K562 (cell line): ENCODE measurements at regions not wholly inside any gene's neighbourhood (a gene's known extent, or its start where the extent isn't known, plus 50 kb on each side); places are given as distances from the start of the nearest gene placed in this dataset.

Experiments
- CBX3 ChIP-seq, 2 experiments: IDR thresholded peaks; 1 replicate in 1 of 2; 2 replicates in 1 of 2; pipeline ENCODE4 v1.6.1; 2012; ENCODE audit warnings: inconsistent platforms in 2 of 2, low read length in 2 of 2, borderline replicate concordance in 1 of 2, control low read depth in 1 of 2
- CGGBP1 ChIP-seq: fragments of 250-450 bp; sonication (Bioruptor Pico); IDR thresholded peaks from 2 replicates; pipeline ENCODE4 v1.9.0; 2021; ENCODE audit warnings: mild to moderate bottlenecking
- CLOCK ChIP-seq: fragments of 250-450 bp; sonication (Bioruptor Pico); IDR thresholded peaks from 2 replicates; pipeline ENCODE4 v1.4.0; 2020; ENCODE audit warnings: mild to moderate bottlenecking, moderate library complexity, borderline replicate concordance
- DDX20 ChIP-seq: fragments of 450-650 bp; IDR thresholded peaks from 2 replicates; pipeline ENCODE4 v1.6.1; 2016; ENCODE audit warnings: missing genetic modification characterization, low read depth, mild to moderate bottlenecking, missing compliant biosample characterization, moderate library complexity
- HLTF ChIP-seq: fragments of 450-650 bp; IDR thresholded peaks from 2 replicates; pipeline ENCODE4 v1.6.1; 2016
- HNRNPLL ChIP-seq: fragments of 200-400 bp; formaldehyde crosslinking; IDR thresholded peaks from 2 replicates; pipeline ENCODE4 v1.6.1; 2017; ENCODE audit warnings: low read length, low read depth, mild to moderate bottlenecking; ENCODE audit not compliant: poor library complexity, severe bottlenecking
- JUN ChIP-seq, 2 experiments: sonication (generic) in 1 of 2; formaldehyde crosslinking in 1 of 2; IDR thresholded peaks; 2 replicates each; pipeline versions ENCODE4 v1.6.1 to v1.8.0; 2012 to 2022; ENCODE audit warnings: borderline replicate concordance in 2 of 2, mild to moderate bottlenecking in 2 of 2, improper control_type of control experiment in 1 of 2, low read depth in 1 of 2, low read length in 1 of 2, missing genetic modification reagents in 1 of 2
- NCOR1 ChIP-seq: fragments of 450-650 bp; IDR thresholded peaks from 2 replicates; pipeline ENCODE4 v1.6.1; 2016; ENCODE audit warnings: mild to moderate bottlenecking, moderate library complexity
- PHTF2 ChIP-seq: fragments of 250-450 bp; sonication (Bioruptor Pico); IDR thresholded peaks from 2 replicates; pipeline ENCODE4 v1.5.0; 2021; ENCODE audit warnings: mild to moderate bottlenecking
- POLR2AphosphoS5 ChIP-seq: IDR thresholded peaks from 2 replicates; pipeline ENCODE4 v1.6.1; 2011; ENCODE audit warnings: mild to moderate bottlenecking, low read depth, low read length, moderate library complexity; ENCODE audit not compliant: control insufficient read depth, insufficient read depth
- PTBP1 ChIP-seq: fragments of 200-400 bp; formaldehyde crosslinking; IDR thresholded peaks from 2 replicates; pipeline ENCODE4 v1.6.1; 2017; ENCODE audit warnings: low read depth, low read length
- RBBP5 ChIP-seq: fragments of 200-600 bp; sonication (generic); IDR thresholded peaks from 2 replicates; pipeline ENCODE4 v1.6.1; 2012; ENCODE audit warnings: borderline replicate concordance, mild to moderate bottlenecking, low read length, control low read depth, inconsistent platforms; ENCODE audit not compliant: insufficient read depth, poor library complexity, severe bottlenecking
- SMAD1 ChIP-seq: fragments of 150-350 bp; IDR thresholded peaks from 2 replicates; pipeline ENCODE4 v1.6.1; 2014; ENCODE audit warnings: low read length, low read depth; ENCODE audit not compliant: partially characterized antibody
- TARDBP ChIP-seq: fragments of 450-650 bp; IDR thresholded peaks from 2 replicates; pipeline ENCODE4 v1.6.1; 2016
- THRAP3 ChIP-seq: fragments of 450-650 bp; IDR thresholded peaks from 2 replicates; pipeline ENCODE4 v1.6.1; 2016; ENCODE audit warnings: mild to moderate bottlenecking, inconsistent platforms, borderline replicate concordance
- ZBTB33 ChIP-seq: sonication (generic); formaldehyde crosslinking; IDR thresholded peaks from 2 replicates; pipeline ENCODE4 v1.8.1; 2023; ENCODE audit warnings: mild to moderate bottlenecking, missing genetic modification reagents
- ZNF217 ChIP-seq: sonication (generic); formaldehyde crosslinking; IDR thresholded peaks from 2 replicates; pipeline ENCODE4 v1.8.0; 2022; ENCODE audit warnings: mild to moderate bottlenecking, missing genetic modification reagents
- ZNF347 ChIP-seq: fragments of 450-650 bp; formaldehyde crosslinking; IDR thresholded peaks from 2 replicates; pipeline ENCODE4 v1.4.0; 2020; ENCODE audit warnings: low read depth, mild to moderate bottlenecking, moderate library complexity
- ZNF592 ChIP-seq: fragments of 450-650 bp; IDR thresholded peaks from 2 replicates; pipeline ENCODE4 v1.6.1; 2017; ENCODE audit warnings: antibody characterized with exemption, mild to moderate bottlenecking

GRCh38 chr2:11967946-11968465 is 221.6 kb downstream of the LPIN1 start (continued):
- TF ChIP-seq CLOCK (no peak), RBBP5 (peak; percentile 43), SMAD1 (peak; percentile 97), CBX3 (IDR thresholded peaks at IDR 0.05; ENCODE audit: borderline replicate concordance in 1 of 2, low read length in 2 of 2) (peak in 1 of 2 experiments; percentile 87; a peak in 2 of 3 replicates), ZBTB33 (CRISPR knock-in tag) (peak; percentile 71), ZNF347 (CRISPR knock-in tag) (no peak), PTBP1 (0 out of 2 replicates have a peak, but pooled peaks have one; percentile 70), POLR2AphosphoS5 (peak; percentile 100), TARDBP (peak; percentile 92; the same call in 1 of the 2 replicates), NCOR1 (peak; percentile 100), PHTF2 (CRISPR knock-in tag) (no peak), HNRNPLL (no peak), ZNF592 (peak; percentile 61), ZNF217 (CRISPR knock-in tag) (no peak), HLTF (peak; percentile 93), THRAP3 (no peak), DDX20 (tag) (no peak), JUN (IDR thresholded peaks at IDR 0.05; ENCODE audit: borderline replicate concordance, low read depth, low read length) (peak; percentile 77; the same call in 1 of the 2 replicates), JUN (CRISPR knock-in tag; IDR thresholded peaks at IDR 0.05; ENCODE audit: borderline replicate concordance) (no peak), CGGBP1 (no peak)
